ENCODE measurements at regions not wholly inside any gene's neighbourhood (a gene's known extent, or its start where the extent isn't known, plus 50 kb on each side); places are given as distances from the start of the nearest gene placed in this dataset.

GRCh38 chr2:186303091-186303490 is 183.0 kb upstream of the ZC3H15 start:
- TF ChIP-seq GATA3 (IDR thresholded peaks at IDR 0.05; ENCODE audit: low read depth, low read length) (no peak), GATA2 (IDR thresholded peaks at IDR 0.05; ENCODE audit: low read depth, low read length) (no peak)

GRCh38 chr2:186304064-186304463 is 182.0 kb upstream of the ZC3H15 start:
- TF ChIP-seq GATA3 (IDR thresholded peaks at IDR 0.05; ENCODE audit: low read depth, low read length) (no peak), GATA2 (IDR thresholded peaks at IDR 0.05; ENCODE audit: low read depth, low read length) (no peak)

- TF ChIP-seq GATA3 (IDR thresholded peaks at IDR 0.05; ENCODE audit: low read depth, low read length) (no peak), GATA2 (IDR thresholded peaks at IDR 0.05; ENCODE audit: low read depth, low read length) (no peak)
Observed at GRCh38 chr2:186306754-186307153, 179.3 kb upstream of the ZC3H15 start.

- TF ChIP-seq GATA3 (IDR thresholded peaks at IDR 0.05; ENCODE audit: low read depth, low read length): no peak
- no peak for TF ChIP-seq GATA2 (IDR thresholded peaks at IDR 0.05; ENCODE audit: low read depth, low read length)
Observed at GRCh38 chr2:186307871-186308270, 178.2 kb upstream of the ZC3H15 start.

GRCh38 chr2:186308347-186308746 is 177.7 kb upstream of the ZC3H15 start:
- TF ChIP-seq GATA2 (IDR thresholded peaks at IDR 0.05; ENCODE audit: low read depth, low read length) (no peak), GATA3 (IDR thresholded peaks at IDR 0.05; ENCODE audit: low read depth, low read length) (no peak)

GRCh38 chr2:186309901-186310300 is 176.2 kb upstream of the ZC3H15 start:
- TF ChIP-seq GATA2 (IDR thresholded peaks at IDR 0.05; ENCODE audit: low read depth, low read length): no peak
- TF ChIP-seq GATA3 (IDR thresholded peaks at IDR 0.05; ENCODE audit: low read depth, low read length): no peak

GRCh38 chr2:186319105-186319504 is 167.0 kb upstream of the ZC3H15 start:
- no peak for TF ChIP-seq GATA3 (IDR thresholded peaks at IDR 0.05; ENCODE audit: low read depth, low read length)
- TF ChIP-seq GATA2 (IDR thresholded peaks at IDR 0.05; ENCODE audit: low read depth, low read length): no peak

GRCh38 chr2:186325827-186326535 is 160.1 kb upstream of the ZC3H15 start:
- TF ChIP-seq GATA3 (IDR thresholded peaks at IDR 0.05; ENCODE audit: low read depth, low read length) (no peak), GATA2 (IDR thresholded peaks at IDR 0.05; ENCODE audit: low read depth, low read length) (no peak)

- TF ChIP-seq GATA3 (IDR thresholded peaks at IDR 0.05; ENCODE audit: low read depth, low read length) (no peak), GATA2 (IDR thresholded peaks at IDR 0.05; ENCODE audit: low read depth, low read length) (no peak)
Observed at GRCh38 chr2:186327251-186327868, 158.7 kb upstream of the ZC3H15 start.

- TF ChIP-seq GATA2 (IDR thresholded peaks at IDR 0.05; ENCODE audit: low read depth, low read length): no peak
- TF ChIP-seq GATA3 (IDR thresholded peaks at IDR 0.05; ENCODE audit: low read depth, low read length): no peak
Observed at GRCh38 chr2:186328838-186329237, 157.2 kb upstream of the ZC3H15 start.

- TF ChIP-seq GATA3 (IDR thresholded peaks at IDR 0.05; ENCODE audit: low read depth, low read length): no peak
- no peak for TF ChIP-seq GATA2 (IDR thresholded peaks at IDR 0.05; ENCODE audit: low read depth, low read length)
Observed at GRCh38 chr2:186330050-186330449, 156.0 kb upstream of the ZC3H15 start.

- no peak for TF ChIP-seq GATA2 (IDR thresholded peaks at IDR 0.05; ENCODE audit: low read depth, low read length)
- no peak for TF ChIP-seq GATA3 (IDR thresholded peaks at IDR 0.05; ENCODE audit: low read depth, low read length)
Observed at GRCh38 chr2:186339716-186340115, 146.3 kb upstream of the ZC3H15 start.

GRCh38 chr2:186342029-186342428 is 144.0 kb upstream of the ZC3H15 start:
- TF ChIP-seq GATA3 (IDR thresholded peaks at IDR 0.05; ENCODE audit: low read depth, low read length): no peak

- TF ChIP-seq GATA3 (IDR thresholded peaks at IDR 0.05; ENCODE audit: low read depth, low read length) (no peak), GATA2 (IDR thresholded peaks at IDR 0.05; ENCODE audit: low read depth, low read length) (no peak)
Observed at GRCh38 chr2:186345745-186346144, 140.3 kb upstream of the ZC3H15 start.

- no peak for TF ChIP-seq GATA2 (IDR thresholded peaks at IDR 0.05; ENCODE audit: low read depth, low read length)
- TF ChIP-seq GATA3 (IDR thresholded peaks at IDR 0.05; ENCODE audit: low read depth, low read length): no peak
Observed at GRCh38 chr2:186346216-186346615, 139.8 kb upstream of the ZC3H15 start.
